ENCODE measurements at regions not wholly inside any gene's neighbourhood (a gene's known extent, or its start where the extent isn't known, plus 50 kb on each side); places are given as distances from the start of the nearest gene placed in this dataset.
A peak's percentile ranks its signal among the peaks of the same experiment; 100 is the strongest.

DNA sequence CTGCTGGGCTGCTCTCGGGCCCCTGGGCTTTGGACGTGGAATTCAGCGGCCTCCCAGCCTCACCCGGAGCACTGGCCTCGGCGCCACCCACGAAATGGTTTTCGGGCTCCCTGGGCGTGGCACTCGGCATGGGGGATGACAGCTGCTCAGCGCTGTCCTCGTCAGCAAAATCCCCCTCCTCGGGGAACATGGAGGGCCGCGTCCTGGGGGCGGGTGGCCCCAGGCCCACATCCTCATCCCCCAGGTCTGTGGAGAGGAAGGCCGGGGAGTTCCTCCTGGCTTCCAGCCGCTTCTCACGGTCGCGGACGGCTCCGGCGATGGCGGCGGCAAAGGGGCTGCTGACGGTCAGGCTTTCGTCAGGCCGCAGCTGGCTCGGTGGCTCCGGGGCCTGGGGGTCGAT lies 88.4 kb downstream of the CTTN start:
- H3K27ac Mint-ChIP-seq, result no peak overlapping the region
- POLR2A ChIA-PET, result no interaction called here
- peaks cover 0 to 14% (median 4%) of the 10 kb centered on the region in 9 donors for H3K9me3 Mint-ChIP-seq
- H3K4me1 Mint-ChIP-seq, result peaks cover 0 to 3% (median 0%) of the 10 kb centered on the region in 4 donors
- peaks cover 0 to 12% (median 0%) of the 10 kb centered on the region in 5 donors for H3K27me3 Mint-ChIP-seq
- no peak overlapping the region for H3K4me3 Mint-ChIP-seq
- ATAC-seq (no peak), DNase-seq (no peak)
- no peaks in the 10 kb centered on the region for H3K36me3 Mint-ChIP-seq

DNA sequence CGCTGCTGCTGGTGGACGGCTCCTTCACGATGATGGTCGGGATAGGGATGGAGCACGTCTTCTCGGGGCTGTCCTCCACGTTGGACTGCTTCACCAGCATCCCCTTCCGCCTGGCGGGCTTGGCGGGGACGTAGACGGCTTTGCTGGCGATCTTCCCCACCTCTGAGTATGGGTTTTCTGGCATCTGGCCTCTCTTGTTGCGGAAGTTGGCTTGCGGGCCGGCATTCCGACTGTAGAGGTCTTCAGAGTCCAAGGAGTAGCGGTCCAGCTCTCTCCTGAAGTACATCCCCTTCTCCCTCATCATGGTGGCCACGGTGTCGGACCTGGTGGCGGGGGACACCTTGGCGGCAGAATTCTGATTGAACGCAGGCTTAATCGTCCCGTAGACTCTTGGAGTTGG lies 88.8 kb downstream of the CTTN start:
- ATAC-seq (no peak), DNase-seq (no peak)
- Mint-ChIP-seq H3K4me1 (peaks cover 0 to 3% (median 0%) of the 10 kb centered on the region in 4 donors), H3K27me3 (peaks cover 0 to 12% (median 0%) of the 10 kb centered on the region in 5 donors), H3K9me3 (peaks cover 0 to 14% (median 4%) of the 10 kb centered on the region in 9 donors), H3K27ac (no peak overlapping the region), H3K36me3 (no peaks in the 10 kb centered on the region), H3K4me3 (no peak overlapping the region)
- POLR2A ChIA-PET, result no interaction called here

DNA sequence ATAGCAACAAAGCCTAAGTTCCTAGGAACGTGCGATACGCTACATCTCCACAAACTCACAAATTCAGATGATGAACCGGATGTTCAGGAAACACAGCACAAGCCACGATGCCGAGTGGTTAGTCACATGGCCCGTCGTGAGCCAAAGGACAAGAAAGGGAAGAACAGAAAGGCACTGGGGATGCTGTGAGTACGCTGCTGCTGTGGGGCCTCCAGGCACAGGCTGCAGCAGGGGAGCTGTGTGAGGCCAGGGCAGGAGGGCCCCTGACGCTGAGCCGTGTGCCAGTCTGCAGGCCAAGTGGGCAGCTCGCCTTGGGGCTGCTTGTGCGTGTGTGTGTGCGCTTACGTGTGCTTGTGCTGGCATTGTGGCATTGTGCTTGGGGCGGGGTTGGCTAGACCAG lies 89.4 kb downstream of the CTTN start:
- Mint-ChIP-seq H3K4me1 (peaks cover 0 to 3% (median 0%) of the 10 kb centered on the region in 4 donors), H3K27ac (no peak overlapping the region), H3K4me3 (no peak overlapping the region), H3K36me3 (no peaks in the 10 kb centered on the region), H3K9me3 (peaks cover 0 to 14% (median 4%) of the 10 kb centered on the region in 9 donors), H3K27me3 (peaks cover 0 to 12% (median 0%) of the 10 kb centered on the region in 5 donors)
- POLR2A ChIA-PET, result no interaction called here
- DNase-seq (no peak), ATAC-seq (no peak)

DNA sequence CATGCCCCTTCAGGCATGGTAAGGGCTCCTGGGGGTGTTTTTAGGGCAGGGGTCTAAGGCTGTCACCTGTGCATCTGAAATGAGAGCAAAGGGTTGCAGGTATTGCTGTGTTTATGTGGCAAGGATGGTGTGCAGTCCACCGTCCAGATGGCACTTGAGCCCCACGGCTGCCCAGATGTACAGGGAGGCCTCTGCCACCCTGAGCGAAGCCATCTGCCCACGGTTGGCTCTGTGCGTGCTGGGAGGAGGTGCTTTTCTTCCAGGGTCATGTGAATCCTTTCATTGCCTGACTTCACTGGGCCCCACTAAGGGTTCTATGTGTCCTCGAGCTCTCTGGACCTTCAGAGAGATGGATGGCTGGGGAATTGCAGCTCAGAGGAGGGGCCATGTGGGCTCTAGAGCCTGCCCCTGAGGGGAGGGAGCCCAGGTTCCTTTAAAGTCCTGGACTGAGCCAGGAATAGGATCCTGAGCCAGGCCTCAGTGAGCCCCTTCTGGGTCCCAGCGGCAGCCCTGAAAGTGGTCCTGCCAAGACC lies 89.9 kb downstream of the CTTN start:
- DNase-seq, result peak in 1 of 10 donors; percentile 37
- peaks cover 0 to 12% (median 0%) of the 10 kb centered on the region in 5 donors for H3K27me3 Mint-ChIP-seq
- no peak for ATAC-seq
- POLR2A ChIA-PET, result no interaction called here
- H3K4me1 Mint-ChIP-seq, result peaks cover 0 to 3% (median 0%) of the 10 kb centered on the region in 4 donors
- H3K36me3 Mint-ChIP-seq, result no peaks in the 10 kb centered on the region
- H3K9me3 Mint-ChIP-seq, result peaks cover 0 to 14% (median 4%) of the 10 kb centered on the region in 9 donors
- H3K4me3 Mint-ChIP-seq, result no peak overlapping the region
- no peak overlapping the region for H3K27ac Mint-ChIP-seq

DNA sequence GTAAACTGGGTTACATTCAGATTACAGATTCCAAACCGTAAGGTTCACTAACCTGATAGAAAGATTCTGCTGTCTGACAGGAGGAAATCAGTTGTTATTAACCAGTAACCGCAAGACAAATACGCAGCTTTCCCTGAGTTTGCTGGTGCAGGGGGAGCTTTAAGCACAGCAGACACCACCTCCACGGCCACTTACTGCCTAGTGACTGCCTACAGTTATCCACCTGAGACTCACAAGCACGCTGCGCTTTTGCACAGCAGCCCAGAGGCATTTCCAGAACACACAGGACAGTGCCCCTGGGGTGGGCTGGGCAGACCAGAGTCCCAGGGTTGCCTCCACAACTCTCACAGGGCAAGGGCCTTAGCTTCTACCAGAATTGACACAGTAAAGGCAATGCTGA lies 90.9 kb downstream of the CTTN start:
- Mint-ChIP-seq H3K9me3 (peaks cover 0 to 14% (median 4%) of the 10 kb centered on the region in 9 donors), H3K27me3 (peaks cover 0 to 12% (median 0%) of the 10 kb centered on the region in 5 donors), H3K36me3 (no peaks in the 10 kb centered on the region), H3K4me1 (peaks cover 0 to 3% (median 0%) of the 10 kb centered on the region in 4 donors), H3K4me3 (no peak overlapping the region), H3K27ac (no peak overlapping the region)
- ATAC-seq (no peak), DNase-seq (peak in 1 of 10 donors; percentile 51)
- POLR2A ChIA-PET, result no interaction called here

DNA sequence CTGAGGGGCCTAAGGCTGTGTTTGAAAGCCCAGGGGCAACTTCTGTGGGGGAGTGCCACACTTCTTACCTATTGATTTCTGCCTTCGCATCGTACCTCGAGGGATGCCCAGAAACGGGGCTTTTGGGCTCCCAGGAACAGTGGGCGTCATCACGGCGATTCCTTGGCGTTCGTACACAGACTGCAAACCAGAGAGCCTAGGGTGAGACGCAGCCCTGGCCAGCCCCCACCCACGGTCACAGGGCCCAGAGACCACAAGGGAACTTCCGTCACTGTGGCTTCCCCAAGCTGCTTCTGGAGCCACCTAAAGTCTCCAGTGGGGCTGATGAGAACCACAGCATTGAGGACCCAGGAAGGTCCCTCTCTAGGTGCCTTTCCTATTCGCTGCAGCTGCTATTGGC lies 91.9 kb downstream of the CTTN start:
- ATAC-seq (no peak), DNase-seq (peak in 1 of 10 donors; percentile 38)
- peaks cover 0 to 14% (median 4%) of the 10 kb centered on the region in 9 donors for H3K9me3 Mint-ChIP-seq
- no peaks in the 10 kb centered on the region for H3K36me3 Mint-ChIP-seq
- POLR2A ChIA-PET, result no interaction called here
- H3K27me3 Mint-ChIP-seq, result peaks cover 0 to 7% (median 0%) of the 10 kb centered on the region in 5 donors
- H3K4me1 Mint-ChIP-seq, result peaks cover 0 to 3% (median 0%) of the 10 kb centered on the region in 4 donors
- no peak overlapping the region for H3K27ac Mint-ChIP-seq
- H3K4me3 Mint-ChIP-seq, result no peak overlapping the region

DNA sequence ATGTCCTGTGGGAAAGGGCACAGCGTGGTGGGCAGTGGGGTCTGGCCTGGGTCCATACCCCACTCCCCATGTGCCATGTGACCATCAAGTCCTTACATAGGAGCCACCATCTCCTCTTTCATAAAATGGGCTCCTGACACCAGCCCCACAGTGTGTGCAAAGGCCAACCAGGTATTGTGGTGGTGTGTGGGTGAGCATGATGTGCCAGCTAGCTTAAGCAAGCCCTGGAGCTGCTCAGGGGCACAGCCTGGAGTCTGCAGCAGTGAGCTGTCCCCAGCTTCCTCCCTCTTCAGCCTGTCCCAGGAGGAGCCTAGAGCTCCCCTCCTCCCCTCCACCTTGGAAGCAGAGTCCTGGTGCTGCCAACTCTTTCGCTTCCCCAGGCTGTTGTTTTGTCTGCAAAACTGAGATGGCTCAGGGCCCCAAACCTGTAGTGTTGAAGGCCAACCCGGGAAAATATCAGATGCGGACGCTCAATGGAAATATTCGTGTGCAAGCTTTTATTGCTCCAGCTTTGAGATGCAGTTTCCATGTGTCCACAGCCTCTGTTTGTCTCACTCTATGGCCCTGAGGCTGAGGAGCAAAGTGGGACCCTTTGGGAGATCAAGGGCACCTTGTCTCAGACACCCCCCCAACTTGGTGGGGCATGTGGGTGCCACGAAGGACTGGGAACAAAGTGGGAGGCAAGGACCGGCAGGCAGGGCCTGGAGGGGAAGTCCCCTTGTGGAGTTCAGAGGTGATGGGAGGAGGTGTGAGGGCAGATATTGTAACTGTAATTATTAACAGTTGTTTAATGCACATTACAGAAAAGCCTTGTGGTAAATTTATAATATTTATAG lies 92.6 kb downstream of the CTTN start:
- Mint-ChIP-seq H3K36me3 (no peaks in the 10 kb centered on the region), H3K4me3 (no peak overlapping the region), H3K27me3 (peaks cover 0 to 6% (median 0%) of the 10 kb centered on the region in 5 donors), H3K4me1 (peaks cover 0 to 3% (median 0%) of the 10 kb centered on the region in 4 donors), H3K27ac (no peak overlapping the region), H3K9me3 (peaks cover 0 to 14% (median 4%) of the 10 kb centered on the region in 9 donors)
- DNase-seq (peak in 1 of 10 donors; percentile 47), ATAC-seq (no peak)
- POLR2A ChIA-PET, result no interaction called here

DNA sequence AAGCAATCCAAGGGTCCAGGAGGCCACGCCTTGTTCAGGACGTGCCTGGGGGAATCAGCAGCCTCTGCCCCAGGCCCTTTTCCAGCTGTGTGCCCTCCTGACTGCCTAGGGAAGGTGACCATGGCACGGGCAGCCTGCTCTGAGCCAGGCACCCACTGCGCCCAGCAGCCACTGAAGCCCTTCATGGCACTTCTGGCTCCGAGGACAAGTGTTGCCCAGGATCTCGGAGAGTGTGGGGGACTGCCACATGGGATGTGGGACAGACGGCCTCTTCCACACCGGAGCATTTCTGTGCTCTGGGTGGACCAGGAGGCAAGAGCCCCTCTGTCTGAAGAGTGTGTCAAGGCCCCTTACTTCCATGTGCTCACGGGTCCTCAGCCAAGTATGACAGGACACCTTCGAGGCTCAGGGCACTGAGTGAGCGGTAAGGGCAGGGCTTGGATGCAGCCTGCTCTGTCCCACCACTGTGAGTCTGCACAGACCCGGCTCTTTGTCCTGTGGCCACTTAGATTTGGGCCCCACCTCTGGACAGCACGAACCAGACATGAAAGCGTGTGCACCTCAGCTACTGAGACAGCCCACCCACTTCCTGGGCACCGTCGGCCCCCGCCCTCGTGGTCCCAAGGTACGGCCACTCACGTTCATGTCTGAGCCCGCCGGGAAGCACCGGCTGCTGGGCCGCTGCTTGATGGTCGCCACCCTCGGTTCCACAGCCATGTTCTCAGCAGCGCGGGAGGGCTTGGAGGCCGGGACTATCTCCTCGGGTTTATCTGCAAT lies 93.6 kb downstream of the CTTN start:
- Mint-ChIP-seq H3K36me3 (no peaks in the 10 kb centered on the region), H3K9me3 (peaks cover 0 to 14% (median 4%) of the 10 kb centered on the region in 9 donors), H3K27me3 (peaks cover 0 to 5% (median 0%) of the 10 kb centered on the region in 5 donors), H3K4me1 (peaks cover 0 to 3% (median 0%) of the 10 kb centered on the region in 4 donors), H3K4me3 (no peak overlapping the region), H3K27ac (no peak overlapping the region)
- peak in 1 of 10 donors; percentile 54 for DNase-seq
- POLR2A ChIA-PET, result no interaction called here
- no peak for ATAC-seq

DNA sequence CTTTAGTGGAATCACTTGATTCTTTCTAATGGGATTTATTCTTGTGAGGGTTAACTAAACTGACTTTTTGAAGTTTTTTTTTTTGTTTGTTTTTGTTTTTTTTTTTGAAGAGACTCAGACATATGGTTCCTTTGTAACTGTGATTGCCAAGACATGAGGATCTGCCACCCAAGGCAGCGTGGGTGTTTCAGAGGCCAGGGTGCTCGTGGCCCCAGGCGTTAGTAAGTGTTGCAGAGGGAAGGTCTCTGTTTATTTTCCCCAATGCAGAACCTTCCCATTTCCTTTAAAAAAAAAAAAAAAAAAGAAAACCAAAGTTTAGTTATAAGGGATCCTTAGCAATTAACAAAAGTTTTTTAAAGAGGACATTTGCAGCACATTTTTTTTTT lies 94.8 kb downstream of the CTTN start:
- peaks cover 0 to 11% (median 4%) of the 10 kb centered on the region in 9 donors for H3K9me3 Mint-ChIP-seq

DNA sequence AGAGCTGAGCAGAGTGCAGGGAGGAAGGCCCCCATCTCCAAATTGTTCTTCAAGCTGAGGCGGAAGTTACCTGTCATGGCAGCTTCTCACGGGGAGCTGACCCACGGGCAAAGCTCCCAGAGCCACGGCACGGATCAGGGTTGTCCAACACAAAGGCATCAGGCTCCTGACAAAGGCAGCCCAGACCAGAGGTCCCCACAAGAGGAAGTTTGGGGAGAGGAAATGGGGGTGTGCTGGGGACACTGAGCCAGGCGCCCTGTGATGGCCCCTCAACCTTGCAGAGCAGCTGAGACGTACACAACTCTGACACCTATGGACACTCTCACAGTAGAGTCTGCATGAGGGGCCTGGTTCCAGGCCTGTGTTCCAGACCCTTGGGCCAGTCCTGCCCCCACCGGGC lies 95.6 kb downstream of the CTTN start:
- Mint-ChIP-seq H3K27ac (no peak overlapping the region), H3K4me3 (no peak overlapping the region), H3K9me3 (peaks cover 0 to 10% (median 4%) of the 10 kb centered on the region in 9 donors), H3K4me1 (no peaks in the 10 kb centered on the region), H3K36me3 (no peaks in the 10 kb centered on the region), H3K27me3 (peaks cover 0 to 5% (median 0%) of the 10 kb centered on the region in 5 donors)
- ATAC-seq, result no peak
- peak in 1 of 10 donors; percentile 52 for DNase-seq
- POLR2A ChIA-PET, result no interaction called here

More for the DNA sequence above, 94.8 kb downstream of the CTTN start:
- ATAC-seq (no peak), DNase-seq (no peak)
- no peaks in the 10 kb centered on the region for H3K36me3 Mint-ChIP-seq
- no peak overlapping the region for H3K4me3 Mint-ChIP-seq
- H3K4me1 Mint-ChIP-seq, result no peaks in the 10 kb centered on the region
- peaks cover 0 to 3% (median 0%) of the 10 kb centered on the region in 5 donors for H3K27me3 Mint-ChIP-seq
- POLR2A ChIA-PET, result no interaction called here
- H3K27ac Mint-ChIP-seq, result no peak overlapping the region

DNA sequence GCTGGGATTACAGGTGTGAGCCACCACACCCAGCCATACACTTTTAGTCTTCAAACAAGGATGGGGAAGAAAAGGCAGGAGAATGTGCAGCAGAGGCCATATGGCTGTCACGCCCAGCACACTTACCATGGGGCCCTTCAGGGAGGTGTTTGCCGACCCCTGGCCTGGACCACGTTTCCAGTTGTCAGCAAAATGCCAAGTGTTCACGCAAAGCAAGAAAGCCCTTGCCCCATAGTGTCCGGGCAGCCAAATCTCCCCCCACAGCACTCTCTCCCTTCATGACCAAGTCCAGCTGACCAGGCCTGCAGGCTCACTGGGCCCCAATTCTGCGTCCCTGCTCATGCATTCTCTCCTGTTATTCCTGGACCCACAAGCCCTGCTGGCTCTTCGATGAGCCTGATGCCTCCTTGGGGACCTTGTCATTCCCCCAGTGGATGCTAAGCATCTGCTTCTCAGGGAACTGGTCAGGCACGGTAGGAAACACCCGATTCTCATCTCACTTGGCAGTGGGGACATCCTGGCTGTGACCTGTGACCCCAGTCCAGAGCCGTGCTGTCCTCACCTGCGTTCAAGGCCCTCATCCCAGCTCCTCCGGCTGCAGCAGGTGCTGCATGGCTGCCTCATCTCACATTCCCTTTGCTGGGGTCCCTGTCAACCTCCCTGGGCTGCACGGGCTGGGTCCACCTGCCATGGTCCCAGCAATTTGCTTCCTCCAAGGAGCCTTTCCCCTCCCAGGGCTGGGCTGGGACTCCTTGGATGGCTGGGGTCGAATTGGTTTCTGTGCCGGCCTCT lies 96.4 kb downstream of the CTTN start:
- Mint-ChIP-seq H3K4me3 (no peak overlapping the region), H3K9me3 (peaks cover 0 to 8% (median 4%) of the 10 kb centered on the region in 9 donors), H3K4me1 (no peaks in the 10 kb centered on the region), H3K27ac (no peak overlapping the region), H3K36me3 (no peaks in the 10 kb centered on the region), H3K27me3 (peaks cover 0 to 5% (median 0%) of the 10 kb centered on the region in 5 donors)
- POLR2A ChIA-PET, result no interaction called here
- ATAC-seq, result no peak
- DNase-seq, result peak in 1 of 10 donors; percentile 48

Measured in naive thymus-derived CD8-positive, alpha-beta T cell (primary cell).